ENCODE measurements at regions not wholly inside any gene's neighbourhood (a gene's known extent, or its start where the extent isn't known, plus 50 kb on each side); places are given as distances from the start of the nearest gene placed in this dataset.

- DNase-seq (ENCODE audit: low read depth), result peak; percentile 62
Measured at GRCh38 chr6:66926060-66926459, 1219.0 kb upstream of the EYS start.

GRCh38 chr6:66913657-66914056 lies 1206.6 kb upstream of the EYS start:
- DNase-seq (ENCODE audit: low read depth), result no peak
- TF ChIP-seq CTCF (IDR thresholded peaks at IDR 0.05; ENCODE audit: low read length, missing control alignments), result no peak
- H3K4me3 ChIP-seq (replicated peaks; ENCODE audit: low read depth, low read length), result no peak overlapping the region

More at GRCh38 chr6:66926060-66926459, 1219.0 kb upstream of the EYS start:
- peak; percentile 3 for TF ChIP-seq CTCF (IDR thresholded peaks at IDR 0.05; ENCODE audit: low read length, missing control alignments)
- H3K4me3 ChIP-seq (replicated peaks; ENCODE audit: low read depth, low read length), result no peak overlapping the region

GRCh38 chr6:66902457-66902856 lies 1195.4 kb upstream of the EYS start:
- H3K4me3 ChIP-seq (replicated peaks; ENCODE audit: low read depth, low read length), result no peak overlapping the region
- TF ChIP-seq CTCF (IDR thresholded peaks at IDR 0.05; ENCODE audit: low read length, missing control alignments), result no peak
- no peak for DNase-seq (ENCODE audit: low read depth)

- no peak overlapping the region for H3K4me3 ChIP-seq (replicated peaks; ENCODE audit: low read depth, low read length)
- DNase-seq (ENCODE audit: low read depth), result no peak
- no peak for TF ChIP-seq CTCF (IDR thresholded peaks at IDR 0.05; ENCODE audit: low read length, missing control alignments)
Measured at GRCh38 chr6:66900133-66901083, 1193.4 kb upstream of the EYS start.

GRCh38 chr6:66897576-66897975 lies 1190.5 kb upstream of the EYS start:
- H3K4me3 ChIP-seq (replicated peaks; ENCODE audit: low read depth, low read length), result no peak overlapping the region
- no peak for TF ChIP-seq CTCF (IDR thresholded peaks at IDR 0.05; ENCODE audit: low read length, missing control alignments)
- peak; percentile 73 for DNase-seq (ENCODE audit: low read depth)

GRCh38 chr6:66896415-66896814 lies 1189.4 kb upstream of the EYS start:
- no peak overlapping the region for H3K4me3 ChIP-seq (replicated peaks; ENCODE audit: low read depth, low read length)
- no peak for TF ChIP-seq CTCF (IDR thresholded peaks at IDR 0.05; ENCODE audit: low read length, missing control alignments)
- peak; percentile 24 for DNase-seq (ENCODE audit: low read depth)

Measured in fibroblast of pulmonary artery (primary cell).